HFFc6 (cell line): ENCODE measurements at regions not wholly inside any gene's neighbourhood (a gene's known extent, or its start where the extent isn't known, plus 50 kb on each side); places are given as distances from the start of the nearest gene placed in this dataset.

Source experiments
- DNase-seq: peaks from one replicate; pipeline ENCODE4 v3.0.0-alpha.2; 2018
- H3K27ac Mint-ChIP-seq: 2 replicates; pipeline ENCODE4 v1.8.0; 2020; ENCODE audit warnings: mild to moderate bottlenecking, mixed read lengths
- H3K27me3 Mint-ChIP-seq: 2 replicates; pipeline ENCODE4 v1.8.0; 2021; ENCODE audit warnings: mild to moderate bottlenecking, moderate library complexity, mixed read lengths; ENCODE audit not compliant: insufficient read depth
- H3K36me3 Mint-ChIP-seq: 2 replicates; pipeline ENCODE4 v1.8.0; 2021; ENCODE audit warnings: low read depth, mixed read lengths
- H3K4me1 Mint-ChIP-seq: 2 replicates; pipeline ENCODE4 v1.8.0; 2020; ENCODE audit warnings: low read depth, mixed read lengths
- H3K4me3 Mint-ChIP-seq: 2 replicates; pipeline ENCODE4 v1.8.0; 2020; ENCODE audit warnings: mild to moderate bottlenecking, moderate library complexity, mixed read lengths
- H3K9me3 Mint-ChIP-seq: 2 replicates; pipeline ENCODE4 v1.8.0; 2020; ENCODE audit warnings: mild to moderate bottlenecking, mixed read lengths
- TF ChIP-seq, protein P1 (sequence below): fragments of 200-600 bp; sonication (generic); IDR thresholded peaks from 2 replicates; pipeline ENCODE4 v1.5.0; 2021; ENCODE audit warnings: antibody characterized with exemption, mild to moderate bottlenecking

DNA sequence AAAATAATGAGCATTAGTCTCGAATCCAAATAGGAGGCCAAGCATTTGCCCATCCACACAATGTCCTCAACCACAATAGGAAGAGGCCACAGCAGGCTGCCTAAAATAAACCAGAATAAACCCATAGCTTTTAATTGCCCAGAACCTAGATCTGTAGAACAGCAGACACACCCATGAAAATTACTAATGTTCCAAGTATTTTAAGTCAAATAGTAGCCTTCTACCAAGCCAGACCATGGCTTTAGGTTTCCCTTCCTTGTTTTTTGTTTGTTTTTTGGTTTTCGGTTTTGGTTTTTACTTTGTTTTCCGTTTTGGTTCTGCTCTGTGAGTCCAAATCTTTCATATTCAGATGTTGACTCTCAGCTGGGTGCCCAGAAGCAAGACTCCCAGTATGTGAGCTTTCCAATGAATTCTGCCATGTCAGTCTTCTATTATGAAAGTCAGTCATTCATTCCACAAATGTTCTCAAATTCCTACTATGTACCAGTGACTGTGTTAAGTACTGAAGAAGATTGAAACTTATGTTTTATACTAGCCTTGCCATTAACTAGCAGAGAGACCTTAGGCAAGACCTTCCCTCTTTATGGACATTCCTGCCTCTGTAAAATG is 57.8 kb upstream of the BOC start:
- TF ChIP-seq, protein P1, sequence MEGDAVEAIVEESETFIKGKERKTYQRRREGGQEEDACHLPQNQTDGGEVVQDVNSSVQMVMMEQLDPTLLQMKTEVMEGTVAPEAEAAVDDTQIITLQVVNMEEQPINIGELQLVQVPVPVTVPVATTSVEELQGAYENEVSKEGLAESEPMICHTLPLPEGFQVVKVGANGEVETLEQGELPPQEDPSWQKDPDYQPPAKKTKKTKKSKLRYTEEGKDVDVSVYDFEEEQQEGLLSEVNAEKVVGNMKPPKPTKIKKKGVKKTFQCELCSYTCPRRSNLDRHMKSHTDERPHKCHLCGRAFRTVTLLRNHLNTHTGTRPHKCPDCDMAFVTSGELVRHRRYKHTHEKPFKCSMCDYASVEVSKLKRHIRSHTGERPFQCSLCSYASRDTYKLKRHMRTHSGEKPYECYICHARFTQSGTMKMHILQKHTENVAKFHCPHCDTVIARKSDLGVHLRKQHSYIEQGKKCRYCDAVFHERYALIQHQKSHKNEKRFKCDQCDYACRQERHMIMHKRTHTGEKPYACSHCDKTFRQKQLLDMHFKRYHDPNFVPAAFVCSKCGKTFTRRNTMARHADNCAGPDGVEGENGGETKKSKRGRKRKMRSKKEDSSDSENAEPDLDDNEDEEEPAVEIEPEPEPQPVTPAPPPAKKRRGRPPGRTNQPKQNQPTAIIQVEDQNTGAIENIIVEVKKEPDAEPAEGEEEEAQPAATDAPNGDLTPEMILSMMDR, result no peak
- Mint-ChIP-seq H3K4me3 (no peak overlapping the region; the same call in 1 of the 2 replicates), H3K4me1 (peaks cover 18% of the 10 kb centered on the region), H3K27ac (no peak overlapping the region), H3K36me3 (no peaks in the 10 kb centered on the region), H3K9me3 (no peaks in the 10 kb centered on the region), H3K27me3 (peaks cover 9% of the 10 kb centered on the region)
- DNase-seq, result no peak

DNA sequence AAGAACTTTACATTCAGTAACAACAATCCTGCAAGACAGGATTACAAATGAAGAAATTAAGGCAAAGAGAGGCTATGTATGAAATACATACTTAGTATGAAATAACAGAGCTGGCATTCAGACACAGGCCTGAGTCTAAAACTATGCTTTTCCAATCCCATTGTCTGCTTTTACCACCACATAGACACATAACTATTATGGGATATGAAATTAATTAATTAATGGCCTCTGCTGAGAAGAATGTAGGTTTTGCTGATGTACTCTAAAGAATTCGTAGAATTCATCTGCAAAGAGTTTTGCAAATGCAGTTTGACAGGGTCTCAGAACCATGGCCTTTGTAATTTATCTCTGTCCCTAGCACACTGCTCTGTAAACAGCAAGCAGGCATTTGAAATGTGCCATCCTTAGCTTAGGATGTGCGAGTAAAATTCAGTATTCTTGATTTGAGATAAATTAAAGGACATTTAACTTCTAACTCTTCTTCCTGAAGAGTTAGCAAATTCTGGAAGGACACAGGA is 54.5 kb upstream of the BOC start:
- Mint-ChIP-seq H3K4me3 (no peak overlapping the region), H3K27me3 (peaks cover 2% of the 10 kb centered on the region), H3K36me3 (no peaks in the 10 kb centered on the region), H3K9me3 (no peaks in the 10 kb centered on the region), H3K27ac (no peak overlapping the region), H3K4me1 (peaks cover 18% of the 10 kb centered on the region)
- DNase-seq, result no peak
- TF ChIP-seq, protein P1, result no peak

DNA sequence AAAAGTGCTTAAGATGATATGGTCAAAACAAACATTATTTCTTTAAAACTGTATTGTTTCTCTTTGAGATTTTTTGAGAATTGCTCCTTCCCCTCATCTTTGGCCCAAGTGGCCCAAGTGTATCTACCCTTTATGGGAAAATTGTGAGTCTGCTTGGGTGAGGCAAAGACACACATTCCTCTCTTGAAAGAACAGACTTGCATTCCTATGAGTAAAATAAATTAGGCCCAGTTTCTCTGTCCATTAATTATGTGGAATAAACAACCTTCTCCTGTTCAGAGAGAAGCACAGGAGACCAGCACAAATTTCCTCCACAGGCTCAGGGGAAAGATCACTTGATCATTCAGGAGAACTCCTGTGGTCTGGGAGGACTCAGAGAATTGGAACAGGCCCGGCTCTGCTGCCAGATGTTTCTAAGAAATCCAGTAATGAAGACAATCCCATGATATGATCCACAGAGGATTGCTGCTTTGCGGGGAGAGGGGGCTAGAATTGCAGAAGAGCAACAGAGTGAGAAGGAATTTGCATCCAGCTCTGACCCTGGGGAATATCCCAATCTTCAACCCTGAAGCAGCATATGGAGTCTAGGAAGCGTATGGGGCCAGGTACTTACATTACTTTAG is 53.8 kb upstream of the BOC start:
- Mint-ChIP-seq H3K36me3 (no peaks in the 10 kb centered on the region), H3K4me3 (no peak overlapping the region), H3K27me3 (peaks cover 6% of the 10 kb centered on the region), H3K27ac (no peak overlapping the region), H3K9me3 (no peaks in the 10 kb centered on the region), H3K4me1 (peaks cover 18% of the 10 kb centered on the region)
- TF ChIP-seq, protein P1, result no peak
- no peak for DNase-seq

DNA sequence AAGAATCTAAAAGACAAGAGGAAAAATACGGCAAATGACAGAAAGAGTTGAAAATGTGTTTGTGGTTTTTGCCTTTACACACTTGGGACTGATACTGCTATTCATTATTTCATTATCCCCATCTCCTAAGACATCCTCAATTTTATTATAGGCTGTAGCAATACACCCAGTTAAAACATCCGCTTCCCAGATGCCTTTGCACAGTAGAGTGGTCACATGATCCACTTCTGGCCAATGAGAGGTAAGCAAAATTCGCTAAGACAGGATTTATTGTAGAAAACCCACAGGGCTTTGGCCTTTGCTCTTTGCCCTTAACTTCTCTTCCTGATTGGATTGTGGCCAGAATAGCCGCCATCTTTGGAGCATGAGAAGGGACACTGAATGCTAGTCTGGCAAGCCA is 53.2 kb upstream of the BOC start:
- no peaks in the 10 kb centered on the region for H3K36me3 Mint-ChIP-seq
- H3K27me3 Mint-ChIP-seq, result peaks cover 9% of the 10 kb centered on the region
- TF ChIP-seq, protein P1, result no peak
- peaks cover 15% of the 10 kb centered on the region for H3K4me1 Mint-ChIP-seq
- no peaks in the 10 kb centered on the region for H3K9me3 Mint-ChIP-seq
- no peak overlapping the region for H3K27ac Mint-ChIP-seq
- DNase-seq, result no peak
- no peak overlapping the region for H3K4me3 Mint-ChIP-seq
